ENCODE measurements at regions not wholly inside any gene's neighbourhood (a gene's known extent, or its start where the extent isn't known, plus 50 kb on each side); places are given as distances from the start of the nearest gene placed in this dataset.

GRCh38 chr1:56237491-56238064 lies 341.8 kb downstream of the PLPP3 start:
- H3K27me3 ChIP-seq (ENCODE audit: insufficient read depth, low read length), result no peaks in the 10 kb centered on the region
- H3K27ac ChIP-seq (ENCODE audit: low read depth, low read length, poor library complexity, severe bottlenecking), result no peak overlapping the region
- no peaks in the 10 kb centered on the region for H4K20me1 ChIP-seq (ENCODE audit: insufficient read depth, low read length)
- no peak overlapping the region for H3K4me2 ChIP-seq (ENCODE audit: low read length)
- H3K79me2 ChIP-seq (ENCODE audit: insufficient read depth, low read length), result no peaks in the 10 kb centered on the region
- H2AFZ ChIP-seq (ENCODE audit: low read length), result no peak overlapping the region
- no peaks in the 10 kb centered on the region for H3K9me3 ChIP-seq (ENCODE audit: low read length)
- TF ChIP-seq EZH2 (IDR thresholded peaks at IDR 0.05; ENCODE audit: borderline replicate concordance, low read length) (no peak), CTCF (IDR thresholded peaks at IDR 0.05; ENCODE audit: low read length) (no peak)
- H3K9ac ChIP-seq (ENCODE audit: low read length), result no peak overlapping the region
- H3K4me1 ChIP-seq (ENCODE audit: insufficient read depth, low read length, severe bottlenecking), result no peaks in the 10 kb centered on the region
- H3F3A ChIP-seq (ENCODE audit: insufficient read depth, low read length), result no peaks in the 10 kb centered on the region
- H3K36me3 ChIP-seq (ENCODE audit: insufficient read depth, low read length), result no peaks in the 10 kb centered on the region
- H3K9me2 ChIP-seq (ENCODE audit: low read depth, low read length), result no peaks in the 10 kb centered on the region
- H3K4me3 ChIP-seq (ENCODE audit: low read depth, low read length, poor library complexity, severe bottlenecking), result no peak overlapping the region

- no peaks in the 10 kb centered on the region for H3K9me2 ChIP-seq (ENCODE audit: low read depth, low read length)
- H3K27ac ChIP-seq (ENCODE audit: low read depth, low read length, poor library complexity, severe bottlenecking), result no peak overlapping the region
Observed at GRCh38 chr1:56236688-56237087, 342.7 kb downstream of the PLPP3 start.

GRCh38 chr1:56235909-56236510 lies 343.4 kb downstream of the PLPP3 start:
- Histone ChIP-seq H3F3A (ENCODE audit: insufficient read depth, low read length) (no peaks in the 10 kb centered on the region), H3K9me3 (ENCODE audit: low read length) (no peaks in the 10 kb centered on the region), H3K4me3 (ENCODE audit: low read depth, low read length, poor library complexity, severe bottlenecking) (no peak overlapping the region), H3K4me2 (ENCODE audit: low read length) (no peak overlapping the region), H2AFZ (ENCODE audit: low read length) (no peak overlapping the region), H3K36me3 (ENCODE audit: insufficient read depth, low read length) (no peaks in the 10 kb centered on the region), H3K79me2 (ENCODE audit: insufficient read depth, low read length) (no peaks in the 10 kb centered on the region), H3K9me2 (ENCODE audit: low read depth, low read length) (no peaks in the 10 kb centered on the region), H3K9ac (ENCODE audit: low read length) (no peak overlapping the region), H3K4me1 (ENCODE audit: insufficient read depth, low read length, severe bottlenecking) (no peaks in the 10 kb centered on the region), H3K27me3 (ENCODE audit: insufficient read depth, low read length) (no peaks in the 10 kb centered on the region), H3K27ac (ENCODE audit: low read depth, low read length, poor library complexity, severe bottlenecking) (no peak overlapping the region), H4K20me1 (ENCODE audit: insufficient read depth, low read length) (no peaks in the 10 kb centered on the region)
- TF ChIP-seq EZH2 (IDR thresholded peaks at IDR 0.05; ENCODE audit: borderline replicate concordance, low read length), result no peak
- no peak for TF ChIP-seq CTCF (IDR thresholded peaks at IDR 0.05; ENCODE audit: low read length)

More at GRCh38 chr1:56236688-56237087, 342.7 kb downstream of the PLPP3 start:
- Histone ChIP-seq H3F3A (ENCODE audit: insufficient read depth, low read length) (no peaks in the 10 kb centered on the region), H2AFZ (ENCODE audit: low read length) (no peak overlapping the region), H3K9me3 (ENCODE audit: low read length) (no peaks in the 10 kb centered on the region), H3K79me2 (ENCODE audit: insufficient read depth, low read length) (no peaks in the 10 kb centered on the region), H3K4me1 (ENCODE audit: insufficient read depth, low read length, severe bottlenecking) (no peaks in the 10 kb centered on the region), H3K36me3 (ENCODE audit: insufficient read depth, low read length) (no peaks in the 10 kb centered on the region), H4K20me1 (ENCODE audit: insufficient read depth, low read length) (no peaks in the 10 kb centered on the region), H3K27me3 (ENCODE audit: insufficient read depth, low read length) (no peaks in the 10 kb centered on the region), H3K4me2 (ENCODE audit: low read length) (no peak overlapping the region), H3K4me3 (ENCODE audit: low read depth, low read length, poor library complexity, severe bottlenecking) (no peak overlapping the region), H3K9ac (ENCODE audit: low read length) (no peak overlapping the region)
- TF ChIP-seq CTCF (IDR thresholded peaks at IDR 0.05; ENCODE audit: low read length) (no peak), EZH2 (IDR thresholded peaks at IDR 0.05; ENCODE audit: borderline replicate concordance, low read length) (no peak)
